ENCODE measurements at regions not wholly inside any gene's neighbourhood (a gene's known extent, or its start where the extent isn't known, plus 50 kb on each side); places are given as distances from the start of the nearest gene placed in this dataset.

DNA sequence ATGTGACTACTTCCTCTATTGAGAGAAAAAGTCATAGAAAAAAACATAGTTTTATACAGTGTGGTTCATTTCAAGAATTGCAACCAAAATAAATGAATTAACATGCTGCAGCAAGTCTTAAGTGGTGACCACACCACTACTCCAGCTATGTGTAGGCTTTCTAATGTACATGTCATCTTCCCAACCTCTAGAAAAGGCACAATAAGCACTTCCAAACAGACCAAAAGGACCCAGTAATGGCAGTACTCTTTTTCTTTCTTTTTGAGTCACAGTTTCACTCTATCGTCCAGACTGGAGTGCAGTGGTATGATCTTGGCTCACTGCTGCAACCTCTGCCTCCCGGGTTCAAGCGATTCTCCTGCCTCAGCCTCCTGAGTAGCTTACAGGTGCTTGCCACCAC lies 219.3 kb upstream of the KBTBD8 start:
- TF ChIP-seq MAX (IDR thresholded peaks at IDR 0.05) (no peak), CEBPB (IDR thresholded peaks at IDR 0.05) (no peak), EP300 (IDR thresholded peaks at IDR 0.05; ENCODE audit: borderline replicate concordance) (no peak), ZBTB7A (IDR thresholded peaks at IDR 0.05; ENCODE audit: low read depth) (no peak), TCF12 (IDR thresholded peaks at IDR 0.05; ENCODE audit: low read depth) (no peak), CREB1 (IDR thresholded peaks at IDR 0.05; ENCODE audit: low read depth) (no peak), YY1 (IDR thresholded peaks at IDR 0.05; ENCODE audit: low read depth) (no peak), TAF1 (IDR thresholded peaks at IDR 0.05; ENCODE audit: low read depth) (no peak), FOXM1 (IDR thresholded peaks at IDR 0.05; ENCODE audit: borderline replicate concordance, low read depth) (no peak), EGR1 (IDR thresholded peaks at IDR 0.05) (no peak), REST (IDR thresholded peaks at IDR 0.05; ENCODE audit: low read depth) (no peak), TEAD4 (IDR thresholded peaks at IDR 0.05) (no peak), NFIC (IDR thresholded peaks at IDR 0.05) (no peak), RAD21 (IDR thresholded peaks at IDR 0.05; ENCODE audit: low read depth) (no peak)
- TF ChIP-seq, protein P1, sequence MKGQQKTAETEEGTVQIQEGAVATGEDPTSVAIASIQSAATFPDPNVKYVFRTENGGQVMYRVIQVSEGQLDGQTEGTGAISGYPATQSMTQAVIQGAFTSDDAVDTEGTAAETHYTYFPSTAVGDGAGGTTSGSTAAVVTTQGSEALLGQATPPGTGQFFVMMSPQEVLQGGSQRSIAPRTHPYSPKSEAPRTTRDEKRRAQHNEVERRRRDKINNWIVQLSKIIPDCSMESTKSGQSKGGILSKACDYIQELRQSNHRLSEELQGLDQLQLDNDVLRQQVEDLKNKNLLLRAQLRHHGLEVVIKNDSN (IDR thresholded peaks at IDR 0.05) = no peak

DNA sequence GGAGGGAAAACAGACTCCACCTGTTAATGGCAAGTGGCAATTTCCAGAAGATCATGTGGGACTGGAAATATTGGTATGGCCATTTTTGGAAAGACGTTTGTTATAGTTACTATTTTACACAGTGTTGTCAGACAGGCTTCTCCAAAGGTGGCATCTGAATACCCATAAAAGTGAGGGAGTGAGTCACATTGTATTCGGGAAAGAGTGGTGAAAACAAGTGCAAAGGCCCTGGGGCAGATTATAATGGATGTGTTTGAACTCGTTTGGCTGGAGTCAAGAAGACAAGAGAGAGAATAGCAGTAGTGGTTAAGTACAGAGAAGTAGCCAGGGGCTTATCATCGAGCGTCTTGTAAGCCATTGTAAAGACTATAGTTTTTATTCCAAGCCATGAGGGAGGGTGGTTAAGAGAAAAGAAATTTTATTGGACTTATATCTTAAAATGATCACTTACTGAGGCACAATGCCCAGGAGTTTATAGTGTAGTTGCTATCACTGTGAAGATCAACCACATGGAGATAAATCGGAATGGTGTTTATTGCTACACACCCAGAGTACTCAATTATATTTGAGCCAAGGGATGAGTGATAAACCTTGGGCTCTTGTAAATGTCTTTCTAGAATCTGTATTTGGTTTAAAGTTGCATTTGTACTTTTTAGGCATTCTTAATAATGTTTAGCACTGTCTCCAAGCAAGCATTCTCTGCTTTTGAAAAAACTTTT lies 212.8 kb upstream of the KBTBD8 start:
- TF ChIP-seq REST (IDR thresholded peaks at IDR 0.05; ENCODE audit: low read depth) = no peak
- TF ChIP-seq MAX (IDR thresholded peaks at IDR 0.05) = no peak
- TF ChIP-seq CEBPB (IDR thresholded peaks at IDR 0.05) = no peak

- TF ChIP-seq NFIC (IDR thresholded peaks at IDR 0.05) (no peak), CREB1 (IDR thresholded peaks at IDR 0.05; ENCODE audit: low read depth) (no peak), ZBTB7A (IDR thresholded peaks at IDR 0.05; ENCODE audit: low read depth) (no peak), CEBPB (IDR thresholded peaks at IDR 0.05) (no peak), TAF1 (IDR thresholded peaks at IDR 0.05; ENCODE audit: low read depth) (no peak), EGR1 (IDR thresholded peaks at IDR 0.05) (no peak), REST (IDR thresholded peaks at IDR 0.05; ENCODE audit: low read depth) (no peak), YY1 (IDR thresholded peaks at IDR 0.05; ENCODE audit: low read depth) (no peak)
Observed at GRCh38 chr3:66789580-66790237, 208.4 kb upstream of the KBTBD8 start.

- TF ChIP-seq EGR1 (IDR thresholded peaks at IDR 0.05) (no peak), REST (IDR thresholded peaks at IDR 0.05; ENCODE audit: low read depth) (no peak), CREB1 (IDR thresholded peaks at IDR 0.05; ENCODE audit: low read depth) (no peak)
Observed at GRCh38 chr3:66792086-66792485, 206.0 kb upstream of the KBTBD8 start.

Measured in Ishikawa (cell line).